Medulla oblongata (tissue), 1 donor: ENCODE measurements at regions not wholly inside any gene's neighbourhood (a gene's known extent, or its start where the extent isn't known, plus 50 kb on each side); places are given as distances from the start of the nearest gene placed in this dataset.
"Not testable (repeated sequence)": the region's sequence is repeated elsewhere in the genome, so short reads cannot be mapped to it uniquely, and the experiment has no call there.

ENCODE experiments used
- DNase-seq: peaks from one replicate; pipeline ENCODE4 v3.0.0-alpha.2; 2015; ENCODE audit errors: extremely low spot score

DNA sequence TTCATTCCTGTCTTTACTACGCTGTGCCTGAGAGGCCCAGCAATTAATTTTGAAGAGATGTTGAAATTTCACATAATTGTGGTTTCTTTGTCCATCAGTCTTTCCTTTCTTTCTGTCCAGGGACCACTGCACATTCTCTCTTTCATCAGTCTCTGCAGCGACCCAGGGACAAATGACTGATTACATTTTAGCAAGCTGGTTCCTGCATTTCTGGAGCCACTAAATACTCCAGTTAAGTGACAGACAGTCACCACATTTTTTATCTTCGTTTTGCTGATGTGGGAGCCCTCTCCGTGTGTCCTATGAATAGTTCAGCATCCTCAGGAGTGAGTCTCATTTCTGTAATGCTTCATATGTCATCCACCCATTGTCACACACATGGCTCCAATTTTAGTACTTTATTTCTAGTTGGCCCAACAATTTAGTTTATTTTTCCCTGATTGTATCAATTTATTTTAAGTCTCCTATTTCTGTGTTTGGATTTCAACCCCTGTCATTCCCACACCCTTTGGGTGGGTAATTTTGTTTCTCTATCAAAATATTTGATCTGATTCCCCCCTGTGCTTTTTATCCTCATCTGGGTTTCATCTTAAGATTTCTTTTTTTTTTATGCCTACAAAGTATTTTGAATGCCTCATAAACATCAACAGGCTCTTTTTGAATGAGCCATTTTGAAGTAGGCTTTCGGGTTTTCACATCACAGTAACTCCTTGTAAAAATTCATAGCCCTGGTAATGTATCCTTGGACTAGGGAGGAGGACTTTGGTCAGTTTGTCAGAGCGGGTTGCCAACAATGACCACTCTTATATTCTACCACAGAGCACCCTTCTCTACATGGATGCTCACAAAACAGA lies 1196.5 kb downstream of the GALC start:
- DNase-seq, result no peak

DNA sequence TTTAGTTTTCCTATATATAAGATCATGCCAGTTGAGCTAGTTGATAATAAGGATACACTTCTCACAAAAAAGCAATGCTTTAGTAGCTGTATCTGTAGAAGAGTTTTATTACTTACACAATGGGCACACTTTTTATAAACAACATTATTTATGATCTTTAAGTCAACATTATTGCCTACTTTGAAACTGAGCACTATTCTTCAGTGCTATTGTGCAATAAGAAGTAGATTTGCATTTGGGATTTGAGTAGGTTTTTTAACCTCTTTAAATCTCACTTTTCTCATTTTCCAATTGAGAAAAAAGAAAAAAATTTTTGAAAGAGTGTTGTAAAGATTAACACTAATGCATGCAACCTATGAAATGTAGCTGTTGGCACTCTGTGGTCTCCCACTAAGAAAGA lies 1198.3 kb downstream of the GALC start:
- DNase-seq, result no peak

DNA sequence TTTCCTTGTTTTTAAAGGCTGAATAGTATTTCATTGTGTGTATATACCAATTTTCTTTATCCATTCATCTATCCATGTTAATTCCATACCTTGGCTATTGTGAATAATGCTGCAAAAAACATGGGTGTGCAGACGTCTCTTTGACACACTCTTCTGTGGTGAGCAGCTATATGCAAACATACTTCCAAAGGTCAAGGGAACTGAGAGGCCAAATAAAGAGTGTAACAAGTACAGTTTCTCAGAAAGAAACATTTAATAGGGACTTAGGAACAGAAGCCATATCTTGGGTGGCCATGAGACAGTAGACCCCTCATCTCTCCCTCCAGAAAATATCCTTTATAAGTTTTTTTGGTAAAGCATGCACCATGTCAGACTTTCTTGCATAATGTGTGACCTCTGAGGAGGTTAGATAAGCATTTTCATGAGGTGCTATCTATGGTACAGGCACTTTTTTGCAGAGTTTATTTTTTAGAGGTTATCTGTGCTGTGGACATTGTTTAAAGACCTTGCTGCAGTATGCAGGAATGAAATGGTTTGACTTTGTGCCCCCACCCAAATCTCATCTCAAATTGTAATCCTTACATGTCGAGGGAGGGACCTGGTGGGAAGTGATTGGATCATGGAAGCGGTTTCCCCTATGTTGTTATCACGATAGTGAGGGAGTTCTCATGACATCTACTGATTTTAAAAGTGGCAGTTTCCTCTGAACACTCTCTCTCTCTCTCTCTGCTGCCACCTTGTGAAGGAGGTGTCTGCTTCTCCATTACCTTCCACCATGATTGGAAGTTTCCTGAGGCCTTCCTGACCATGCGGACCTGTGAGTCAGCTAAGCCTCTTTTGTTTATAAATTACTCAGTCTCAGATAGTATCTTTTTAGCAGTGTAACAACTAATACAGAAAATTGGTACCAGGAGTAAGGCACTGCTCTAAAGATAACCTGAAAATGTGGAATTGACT lies 1202.3 kb downstream of the GALC start:
- no peak for DNase-seq

DNA sequence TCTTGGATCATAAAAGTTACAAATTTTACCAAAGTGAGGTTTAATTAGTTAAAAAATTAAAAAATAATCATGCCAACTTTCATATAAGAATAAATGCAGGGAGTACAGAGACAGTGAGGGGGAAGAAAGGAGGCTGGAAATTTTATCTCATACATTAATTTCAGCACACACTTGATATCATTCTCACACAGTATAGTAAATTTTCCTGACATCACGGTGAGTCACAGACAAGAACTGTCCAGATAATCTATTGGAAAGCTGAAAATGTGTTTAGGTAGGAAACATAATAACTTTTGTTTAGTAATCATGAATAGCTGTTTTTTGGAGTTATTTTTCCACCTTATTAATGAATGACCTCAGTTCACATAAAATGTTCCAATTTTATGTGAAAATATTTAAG lies 1204.8 kb downstream of the GALC start:
- DNase-seq, result no peak

DNA sequence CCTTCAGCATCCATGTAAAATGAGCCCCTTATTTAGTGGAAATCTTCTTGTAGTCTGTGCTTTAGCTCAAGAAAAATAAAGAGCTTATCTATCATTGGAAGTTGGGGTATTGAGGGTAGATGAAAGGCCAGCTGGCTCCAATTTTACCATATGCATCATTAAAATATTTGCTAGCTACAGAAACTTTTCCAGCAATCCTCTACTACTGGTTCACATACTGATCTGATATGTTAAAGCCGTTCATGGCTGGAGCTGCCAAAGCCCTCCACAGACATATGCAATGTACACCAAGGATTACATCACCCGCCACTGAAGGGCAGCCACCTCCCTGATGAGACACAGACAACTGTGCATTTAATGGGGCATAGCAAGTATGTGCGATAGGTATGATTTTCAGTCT lies 1205.3 kb downstream of the GALC start:
- DNase-seq, result no peak

DNA sequence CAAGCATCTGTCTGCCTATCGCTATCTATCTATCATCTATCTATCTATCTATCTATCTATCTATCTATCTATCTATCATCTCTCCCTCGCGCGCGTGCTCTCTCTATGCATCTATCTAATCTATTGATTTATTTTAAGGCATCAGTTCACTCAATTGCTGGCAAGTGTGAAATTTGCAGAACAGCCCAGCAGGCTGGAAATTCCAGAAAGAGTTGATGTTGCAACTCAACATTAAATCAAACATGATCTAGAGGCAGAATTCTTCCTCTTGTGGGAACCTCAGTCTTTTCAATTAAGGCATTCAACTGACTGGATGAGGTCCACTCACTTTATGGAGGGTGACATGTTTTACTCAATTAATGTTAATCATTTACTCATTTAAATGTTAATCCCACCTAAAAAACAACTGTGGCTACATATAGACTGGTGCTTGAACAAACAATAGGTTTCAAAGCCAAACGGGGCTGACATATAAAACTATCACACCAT lies 1210.8 kb downstream of the GALC start:
- no peak for DNase-seq

DNA sequence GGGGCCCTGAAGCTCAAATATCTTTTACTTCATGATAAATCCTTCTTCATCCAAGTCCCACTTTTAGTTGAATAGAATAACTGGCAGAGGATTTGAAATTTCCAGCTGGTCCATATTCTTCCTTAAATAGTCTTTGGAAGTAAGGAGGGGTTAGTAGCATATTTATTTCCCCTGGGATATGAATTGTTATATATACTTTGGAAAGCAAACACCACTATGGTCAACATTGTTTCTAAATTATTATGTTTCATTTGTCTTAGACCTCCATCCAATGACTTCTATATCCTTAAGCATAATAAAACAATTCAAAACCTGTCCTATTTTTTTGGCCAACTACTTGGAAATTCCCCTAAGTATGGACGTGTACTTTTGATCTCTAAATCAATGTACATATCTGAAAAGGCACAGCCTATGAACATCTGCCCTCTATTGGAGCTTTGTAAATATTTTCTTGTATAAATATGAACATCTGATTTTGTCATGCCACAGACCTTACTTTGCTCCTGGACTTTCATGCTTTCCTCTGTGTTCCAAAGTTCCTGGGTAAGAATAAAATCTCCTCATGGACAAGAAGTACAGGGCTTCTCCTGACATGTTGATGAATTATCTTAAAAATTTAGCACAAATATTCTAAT lies 1212.0 kb downstream of the GALC start:
- DNase-seq, result no peak

DNA sequence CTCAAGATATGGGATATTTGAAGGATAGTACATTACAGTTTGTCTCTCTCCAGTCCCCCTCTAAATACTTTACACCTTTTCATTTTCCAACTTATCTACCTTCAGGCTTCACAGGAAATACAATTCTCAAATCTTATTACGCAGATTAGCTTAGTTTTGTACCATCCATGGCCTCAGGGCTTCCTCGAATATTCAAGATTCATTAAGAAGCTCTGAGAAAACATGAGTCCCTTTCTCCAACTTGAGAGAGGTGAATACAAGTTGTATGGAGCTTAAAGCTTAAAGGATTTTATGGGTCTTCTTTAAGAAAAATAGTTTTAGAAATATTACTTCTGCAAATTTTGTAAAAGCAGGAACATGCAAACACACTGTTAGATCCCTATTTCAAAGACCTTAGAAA lies 1212.5 kb downstream of the GALC start:
- DNase-seq, result no peak

DNA sequence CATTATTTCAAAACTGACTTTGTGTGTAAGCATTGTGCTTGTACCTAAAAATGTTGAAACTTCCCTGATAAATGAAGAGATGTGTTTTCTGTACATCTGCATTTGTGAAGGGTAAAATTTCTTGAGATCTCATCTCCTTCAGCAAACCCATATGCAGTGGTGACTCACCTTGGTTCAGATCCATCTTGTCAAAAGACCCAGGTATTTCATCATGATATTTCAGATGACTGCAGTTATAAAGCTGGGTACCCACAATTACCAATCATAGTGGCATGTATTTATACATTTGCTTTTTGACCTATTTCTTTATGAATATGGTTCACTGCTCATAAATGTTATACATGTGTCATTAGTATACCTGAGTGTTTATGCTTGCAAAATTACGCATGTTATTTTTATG lies 1213.6 kb downstream of the GALC start:
- DNase-seq, result no peak

DNA sequence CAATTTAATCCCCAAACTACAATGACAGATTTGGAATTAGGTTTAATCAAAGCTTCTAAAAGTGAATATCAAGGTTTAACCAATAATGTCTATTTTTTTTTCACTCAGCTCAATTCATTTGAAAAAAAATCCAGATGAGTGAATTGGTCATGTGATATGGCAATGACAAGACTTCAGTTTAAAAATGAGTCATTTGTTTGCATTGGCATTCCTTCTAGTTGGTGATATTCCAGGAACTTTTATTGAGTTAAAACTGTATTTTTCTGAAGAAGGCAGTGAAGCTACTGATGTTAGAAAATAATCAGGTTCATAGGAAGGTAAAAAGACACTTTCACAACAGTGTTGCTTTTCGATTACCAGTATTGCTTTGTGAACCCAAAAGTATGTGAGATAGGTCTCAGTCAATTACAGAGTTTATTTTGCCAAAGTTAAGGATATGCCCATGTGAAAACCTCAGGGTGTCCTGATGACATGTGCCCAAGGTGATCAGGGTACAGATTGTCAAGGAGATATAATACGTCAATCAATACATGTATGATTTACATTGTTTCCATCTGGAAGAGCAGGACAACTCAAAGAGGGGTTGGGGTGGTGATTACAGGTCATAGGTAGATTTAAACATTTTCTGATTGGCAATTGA lies 1214.9 kb downstream of the GALC start:
- no peak for DNase-seq

DNA sequence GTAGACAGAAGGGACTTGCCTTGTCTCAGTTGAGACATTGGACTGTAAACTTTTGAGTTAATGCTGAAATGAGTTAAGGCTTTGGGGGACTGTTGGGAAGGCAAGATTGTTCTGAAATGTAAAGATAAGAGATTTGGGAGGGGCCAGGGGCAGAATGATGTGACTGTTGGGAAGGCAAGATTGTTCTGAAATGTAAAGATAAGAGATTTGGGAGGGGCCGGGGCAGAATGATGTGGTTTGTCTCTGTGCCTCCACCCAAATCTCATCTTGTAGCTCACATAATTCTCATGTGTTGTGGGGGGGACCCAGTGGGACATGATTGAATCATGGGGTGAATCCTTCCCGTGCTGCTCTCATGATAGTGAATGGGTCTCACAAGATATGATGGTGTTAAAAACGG lies 1217.1 kb downstream of the GALC start:
- not testable (repeated sequence) for DNase-seq

DNA sequence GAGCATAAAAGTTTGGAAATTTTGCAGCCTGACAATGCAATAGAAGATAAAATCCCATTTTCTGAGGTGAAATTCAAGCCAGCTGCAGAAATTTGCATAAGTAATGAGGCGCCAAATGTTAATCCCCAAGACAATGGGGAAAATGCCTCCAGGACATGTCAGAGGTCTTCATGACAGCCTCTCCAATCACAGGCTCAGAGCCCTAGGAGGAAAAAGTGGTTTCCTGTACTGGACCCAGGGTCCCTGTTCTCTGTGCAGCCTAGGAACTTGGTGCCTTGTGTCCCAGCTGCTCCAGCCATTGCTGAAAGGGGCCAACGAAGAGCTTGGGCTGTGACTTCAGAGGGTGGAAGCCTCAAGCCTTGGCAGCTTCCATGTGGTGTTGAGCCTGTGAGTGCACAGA lies 1218.1 kb downstream of the GALC start:
- no peak for DNase-seq

DNA sequence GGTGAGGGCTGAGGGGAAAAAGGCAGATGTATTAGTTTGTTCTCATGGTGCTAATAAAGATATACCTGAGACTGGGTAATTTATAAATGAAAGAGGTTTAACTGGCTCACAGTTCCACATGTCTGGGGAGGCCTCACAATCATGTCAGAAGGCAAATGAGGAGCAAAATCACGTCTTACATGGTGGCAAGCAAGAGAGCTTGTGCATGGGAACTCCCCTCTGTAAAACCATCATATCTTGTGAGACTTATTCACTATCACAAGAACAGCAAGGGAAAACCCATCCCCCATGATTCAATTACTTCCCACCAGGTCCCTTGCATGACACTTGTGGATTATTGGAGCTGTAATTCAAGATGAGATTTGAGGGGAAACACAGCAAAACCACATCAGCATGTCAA lies 1220.9 kb downstream of the GALC start:
- DNase-seq, result no peak

DNA sequence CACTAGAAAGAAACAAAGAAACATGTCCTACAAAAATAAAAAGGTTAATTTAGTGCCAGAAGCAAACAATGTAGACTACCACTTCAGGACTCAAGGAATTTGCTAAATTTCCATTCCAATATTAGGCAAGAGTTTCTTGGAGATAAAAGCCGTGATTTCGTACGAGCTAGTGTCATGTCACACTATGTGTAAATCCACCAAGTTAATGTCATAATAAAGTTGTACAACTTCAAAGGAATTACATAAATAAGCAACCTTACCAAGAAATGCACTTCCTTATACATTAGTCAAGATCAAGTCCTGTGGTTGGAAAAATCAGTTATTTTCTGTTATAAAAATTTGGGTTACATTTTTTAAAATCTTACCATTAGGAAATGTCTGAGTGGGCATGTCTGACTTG lies 1222.8 kb downstream of the GALC start:
- DNase-seq, result no peak

DNA sequence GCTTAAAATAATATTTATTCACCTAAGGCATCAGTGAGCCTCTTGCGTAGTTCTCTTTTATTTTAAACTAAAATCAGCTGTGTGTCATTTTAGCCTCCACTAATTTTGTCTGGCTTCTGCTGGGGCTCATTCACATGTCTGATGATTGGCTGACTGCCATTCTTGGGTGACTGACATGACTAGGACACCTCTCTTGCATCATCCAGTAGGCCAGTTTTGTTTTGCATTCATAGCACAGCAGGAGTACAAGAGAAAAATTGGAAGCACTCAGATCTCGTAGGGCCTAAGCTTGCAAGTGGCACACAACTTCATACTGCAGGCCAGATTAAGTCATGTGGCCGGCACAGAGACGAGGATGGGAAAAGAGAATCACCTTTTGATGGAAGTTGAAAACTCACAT lies 1226.5 kb downstream of the GALC start:
- no peak for DNase-seq

DNA sequence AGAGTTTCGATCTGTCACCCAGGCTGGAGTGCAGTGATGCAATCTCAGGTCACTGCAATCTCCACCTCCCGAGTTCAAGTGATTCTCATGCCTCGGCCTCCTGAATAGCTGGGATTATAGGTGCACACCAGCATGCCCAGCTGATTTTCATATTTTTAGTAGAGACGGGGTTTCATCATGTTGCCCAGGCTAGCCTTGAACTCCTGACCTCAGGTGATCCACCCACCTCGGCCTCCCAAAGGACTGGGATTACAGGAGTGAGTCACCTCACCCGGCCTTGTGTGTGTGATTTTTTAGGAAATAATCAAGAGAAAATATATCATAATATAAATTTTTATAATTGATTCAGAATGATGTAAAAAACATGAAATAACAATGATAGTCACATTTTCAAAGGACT lies 1231.4 kb downstream of the GALC start:
- no peak for DNase-seq

DNA sequence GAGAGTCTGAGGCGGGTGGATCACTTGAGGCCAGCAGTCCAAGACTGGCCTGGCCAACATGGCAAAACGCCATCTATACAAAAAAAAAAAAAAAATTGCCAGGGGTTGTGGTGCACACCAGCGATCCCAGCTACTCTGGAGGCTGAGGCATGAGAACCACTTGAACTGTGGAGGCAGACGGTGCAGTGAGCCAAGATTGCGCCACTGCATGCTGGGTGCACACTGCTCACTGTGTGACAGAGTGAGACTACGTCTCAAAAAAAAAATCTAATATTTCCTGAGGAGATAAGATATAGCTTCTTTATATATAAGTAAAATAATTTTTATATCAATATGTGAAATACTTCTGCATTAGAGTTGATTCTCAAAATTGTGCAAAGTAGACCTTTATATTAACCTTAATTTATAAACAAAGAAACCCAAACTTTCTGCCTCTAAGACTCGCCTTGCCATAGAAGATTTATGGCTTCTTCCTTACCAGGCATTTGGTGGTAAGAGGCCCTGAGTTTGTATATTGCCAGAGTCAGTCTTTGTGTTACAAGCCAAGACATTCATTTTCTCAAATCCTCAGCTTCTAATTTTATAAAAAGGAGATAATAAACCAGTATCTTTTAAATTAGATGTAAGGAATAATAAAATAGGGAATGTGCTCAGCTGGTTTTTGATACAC lies 1226.7 kb downstream of the FLRT2 start:
- no peak for DNase-seq

DNA sequence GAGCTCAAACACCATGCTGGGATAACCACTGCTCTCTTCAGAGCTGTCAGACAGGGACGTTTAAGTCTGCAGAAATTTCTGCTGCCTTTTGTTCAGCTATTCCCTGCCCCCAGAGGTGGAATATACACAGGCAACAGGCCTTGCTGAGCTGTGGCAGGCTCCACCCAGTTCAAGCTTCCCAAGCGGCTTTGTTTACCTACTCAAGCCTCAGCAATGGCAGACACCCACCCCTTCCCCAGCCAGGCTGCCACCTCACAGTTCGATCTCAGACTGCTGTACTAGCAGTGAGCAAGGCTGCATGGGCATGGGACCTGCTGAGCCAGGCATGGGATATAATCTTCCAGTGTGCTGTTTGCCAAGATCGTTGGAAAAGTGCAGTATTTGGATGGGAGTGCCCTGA lies 1220.5 kb downstream of the FLRT2 start:
- DNase-seq, result not testable (repeated sequence)

DNA sequence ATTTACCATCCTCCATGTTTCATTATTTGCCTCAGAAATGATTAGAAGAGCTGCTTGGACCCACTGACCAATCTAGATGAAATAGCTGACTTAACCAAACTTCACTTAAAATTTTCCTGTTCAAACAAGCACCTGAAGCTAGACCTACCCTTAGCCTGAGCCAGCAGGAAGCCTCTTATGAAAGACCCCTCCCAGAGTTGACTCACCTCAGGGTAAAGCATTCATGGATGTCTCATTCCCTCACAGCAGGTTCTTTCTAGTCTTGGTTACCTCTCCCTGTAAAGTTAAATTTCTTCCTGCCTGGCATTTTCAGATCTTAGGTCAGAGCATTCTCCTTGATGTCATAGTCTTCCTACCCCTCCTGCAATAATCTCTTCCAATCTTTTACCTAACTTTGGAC lies 1209.8 kb downstream of the FLRT2 start:
- DNase-seq, result no peak

DNA sequence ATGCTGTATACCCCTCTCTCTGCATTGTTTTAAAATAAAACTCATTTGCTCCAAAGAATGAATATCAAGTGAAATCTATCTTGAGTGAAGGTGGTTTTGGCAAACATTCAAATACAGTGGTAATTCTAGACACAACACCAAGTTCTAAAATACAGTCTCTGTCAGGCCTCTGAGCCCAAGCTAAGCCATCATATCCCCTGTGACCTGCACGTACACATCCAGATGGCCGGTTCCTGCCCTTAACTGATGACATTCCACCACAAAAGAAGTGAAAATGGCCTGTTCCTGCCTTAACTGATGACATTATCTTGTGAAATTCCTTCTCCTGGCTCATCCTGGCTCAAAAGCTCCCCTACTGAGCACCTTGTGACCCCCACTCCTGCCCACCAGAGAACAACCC lies 1201.5 kb downstream of the FLRT2 start:
- DNase-seq, result not testable (repeated sequence)

DNA sequence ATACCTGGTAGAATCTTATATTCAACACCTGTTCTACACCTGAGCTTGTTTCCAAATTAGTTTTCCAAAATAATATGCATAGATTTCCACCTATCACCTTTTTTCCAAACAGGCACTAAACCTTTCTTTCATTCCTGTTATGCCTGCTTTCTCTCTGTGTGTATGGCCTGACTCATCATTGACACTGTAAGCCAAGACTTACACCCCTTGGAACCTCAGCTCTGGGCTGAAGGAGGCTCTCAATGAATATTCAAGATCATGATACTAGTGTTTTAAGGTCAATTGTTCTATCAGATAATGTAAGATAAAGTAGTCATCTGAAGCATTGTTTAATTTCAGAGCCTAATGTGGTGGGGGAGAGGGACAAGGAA lies 1193.3 kb downstream of the FLRT2 start:
- DNase-seq, result no peak
